ENCODE measurements at regions not wholly inside any gene's neighbourhood (a gene's known extent, or its start where the extent isn't known, plus 50 kb on each side); places are given as distances from the start of the nearest gene placed in this dataset.

- no peak for DNase-seq
These were observed 52.0 kb upstream of the GRAMD1B start for GRCh38 chr11:123378096-123378495.

GRCh38 chr11:123377355-123377754 lies 52.7 kb upstream of the GRAMD1B start:
- DNase-seq = no peak

- no peak for DNase-seq
These were observed 54.2 kb upstream of the GRAMD1B start for GRCh38 chr11:123375832-123376231.

GRCh38 chr11:123374622-123374968 lies 55.5 kb upstream of the GRAMD1B start:
- DNase-seq = no peak

- DNase-seq = no peak
These were observed 56.1 kb upstream of the GRAMD1B start for GRCh38 chr11:123373754-123374621.

GRCh38 chr11:123371506-123372297 lies 58.4 kb upstream of the GRAMD1B start:
- DNase-seq = no peak

GRCh38 chr11:123366924-123367323 lies 63.1 kb upstream of the GRAMD1B start:
- DNase-seq = no peak

- no peak for DNase-seq
These were observed 64.1 kb upstream of the GRAMD1B start for GRCh38 chr11:123365955-123366354.

- DNase-seq = no peak
These were observed 66.0 kb upstream of the GRAMD1B start for GRCh38 chr11:123364080-123364479.

- no peak for DNase-seq
These were observed 66.5 kb upstream of the GRAMD1B start for GRCh38 chr11:123363556-123363955.

- DNase-seq = no peak
These were observed 67.1 kb upstream of the GRAMD1B start for GRCh38 chr11:123362941-123363340.

GRCh38 chr11:123362186-123362585 lies 67.9 kb upstream of the GRAMD1B start:
- DNase-seq = no peak

- DNase-seq = no peak
These were observed 69.0 kb upstream of the GRAMD1B start for GRCh38 chr11:123361110-123361509.

GRCh38 chr11:123360267-123360936 lies 69.7 kb upstream of the GRAMD1B start:
- no peak for DNase-seq

GRCh38 chr11:123357990-123358827 lies 71.9 kb upstream of the GRAMD1B start:
- peak; percentile 39 for DNase-seq

- DNase-seq = no peak
These were observed 72.6 kb upstream of the GRAMD1B start for GRCh38 chr11:123357353-123357989.

- DNase-seq = no peak
These were observed 73.5 kb upstream of the GRAMD1B start for GRCh38 chr11:123356539-123356938.

- DNase-seq = no peak
These were observed 75.6 kb upstream of the GRAMD1B start for GRCh38 chr11:123354371-123354975.

- DNase-seq = no peak
These were observed 78.7 kb upstream of the GRAMD1B start for GRCh38 chr11:123351375-123351774.

GRCh38 chr11:123349382-123349781 lies 80.7 kb upstream of the GRAMD1B start:
- no peak for DNase-seq

- no peak for DNase-seq
These were observed 85.2 kb upstream of the GRAMD1B start for GRCh38 chr11:123344790-123345357.

All from CD4-positive, alpha-beta T cell treated with Interleukin-17A for 1 hour (primary cell).